GM12878 (cell line): ENCODE measurements at regions not wholly inside any gene's neighbourhood (a gene's known extent, or its start where the extent isn't known, plus 50 kb on each side); places are given as distances from the start of the nearest gene placed in this dataset.

Experiments
- ATAC-seq: fragments of 200-7000 bp; cut with Tn5 transposase; 3 replicates; pipeline ENCODE4 v1.9.1; 2020; ENCODE audit warnings: mild to moderate bottlenecking, moderate library complexity
- BruUV-seq: library from RNA; stranded (reverse); fragments of 400-500 nt; replicated peaks from 2 replicates; lab custom pipeline; 2021; lab: Mats Ljungman, UMichigan
- CTCF ChIA-PET: fragments of 300-600 bp; sonication (Branson Sonifier 250); formaldehyde crosslinking; extraction: SDS; loops from one replicate; lab custom pipeline; 2021; ENCODE audit warnings: inconsistent platforms; lab: Yijun Ruan, JAX
- POLR2A ChIA-PET: fragments of 350-600 bp; formaldehyde crosslinking; extraction: SDS; loops from one replicate; lab custom pipeline; 2021; ENCODE audit warnings: inconsistent platforms; lab: Charles Lee
- RAD21 ChIA-PET: fragments of 300-600 bp; sonication (Branson Sonifier 250); formaldehyde crosslinking; loops from one replicate; lab custom pipeline; 2023; ENCODE audit warnings: antibody characterized with exemption; ENCODE audit not compliant: unreplicated experiment; lab: Charles Lee
- SMC1A ChIA-PET: fragments of 300-600 bp; sonication (Branson Sonifier 250); formaldehyde crosslinking; loops from one replicate; lab custom pipeline; 2023; ENCODE audit not compliant: unreplicated experiment, uncharacterized antibody; lab: Charles Lee
- DNase-seq: peaks from one replicate; pipeline ENCODE4 v3.0.0-alpha.2; 2011; ENCODE audit warnings: low read depth, low spot score
- FAIRE-seq: peaks from 3 replicates; lab custom pipeline; 2011; peaks lifted over from hg19 to GRCh38; lab: Jason Lieb, UNC
- H2AFZ ChIP-seq: 2 replicates; pipeline ENCODE4 v1.6.0; 2011; ENCODE audit warnings: low read depth, low read length, control low read depth; ENCODE audit not compliant: control insufficient read depth
- H3K27ac ChIP-seq: 2 replicates; pipeline ENCODE4 v1.5.1; 2011; ENCODE audit warnings: control low read depth; ENCODE audit not compliant: control insufficient read depth, insufficient read depth
- H3K27me3 ChIP-seq, 2 experiments: replicated peaks in 1 of 2; 2 replicates each; pipeline versions ENCODE4 v1.6.0 to v1.6.1; 2011; ENCODE audit warnings: low read length in 1 of 2; ENCODE audit not compliant: control insufficient read depth in 2 of 2, insufficient read depth in 2 of 2
- H3K36me3 ChIP-seq, 2 experiments: 2 replicates each; pipeline ENCODE4 v1.5.1; 2011; ENCODE audit warnings: low read length in 1 of 2; ENCODE audit not compliant: control insufficient read depth in 2 of 2, insufficient read depth in 2 of 2
- H3K4me1 ChIP-seq: 2 replicates; pipeline ENCODE4 v1.6.1; 2011; ENCODE audit warnings: mild to moderate bottlenecking, low read length, moderate library complexity, mixed read lengths; ENCODE audit not compliant: control insufficient read depth, insufficient read depth
- H3K4me2 ChIP-seq: 2 replicates; pipeline ENCODE4 v1.6.0; 2011; ENCODE audit warnings: control low read depth; ENCODE audit not compliant: control insufficient read depth, insufficient read depth
- H3K4me3 ChIP-seq: fragments of 200-600 bp; sonication (generic); 2 replicates; pipeline ENCODE4 v1.5.1; 2016
- H3K79me2 ChIP-seq: 2 replicates; pipeline ENCODE4 v1.6.0; 2011; ENCODE audit warnings: low read length; ENCODE audit not compliant: control insufficient read depth, insufficient read depth
- H3K9ac ChIP-seq: 2 replicates; pipeline ENCODE4 v1.8.0; 2011; ENCODE audit warnings: low read length, control low read depth, mixed read lengths; ENCODE audit not compliant: control insufficient read depth, insufficient read depth
- H3K9me3 ChIP-seq: replicated peaks from 3 replicates; pipeline ENCODE4 v1.5.1; 2011; ENCODE audit warnings: mild to moderate bottlenecking, low read length; ENCODE audit not compliant: control insufficient read depth, insufficient read depth
- H4K20me1 ChIP-seq: 2 replicates; pipeline ENCODE4 v1.6.0; 2011; ENCODE audit not compliant: control insufficient read depth, insufficient read depth
- BACH1 ChIP-seq: fragments of 450-650 bp; IDR thresholded peaks from 2 replicates; pipeline ENCODE4 v1.6.1; 2017; ENCODE audit warnings: mild to moderate bottlenecking, borderline replicate concordance
- BCL3 ChIP-seq: IDR thresholded peaks from 2 replicates; pipeline ENCODE4 v1.6.1; 2011; ENCODE audit warnings: borderline replicate concordance, low read depth, mild to moderate bottlenecking, moderate library complexity, low read length; ENCODE audit not compliant: insufficient read depth, poor library complexity, severe bottlenecking
- CBX3 ChIP-seq: fragments of 200-600 bp; sonication (generic); IDR thresholded peaks from 2 replicates; pipeline ENCODE4 v1.6.1; 2016; ENCODE audit warnings: low read depth, borderline replicate concordance
- GATAD2B ChIP-seq: fragments of 450-650 bp; conservative IDR thresholded peaks from 2 replicates; pipeline ENCODE4 v1.6.1; 2017; ENCODE audit warnings: low read depth, mild to moderate bottlenecking, moderate library complexity
- IRF4 ChIP-seq: IDR thresholded peaks from 2 replicates; pipeline ENCODE4 v1.6.1; 2011; ENCODE audit warnings: low read depth, low read length
- KAT2A ChIP-seq: conservative IDR thresholded peaks from 2 replicates; pipeline ENCODE4 v1.6.1; 2011; ENCODE audit warnings: low read depth, low read length; ENCODE audit not compliant: control insufficient read depth
- MAX ChIP-seq: IDR thresholded peaks from 2 replicates; pipeline ENCODE4 v1.6.1; 2012; ENCODE audit warnings: low read depth, low read length, improper control_type of control experiment
- NFYA ChIP-seq: IDR thresholded peaks from 2 replicates; pipeline ENCODE4 v1.6.1; 2011; ENCODE audit warnings: low read depth, mild to moderate bottlenecking, low read length, improper control_type of control experiment, borderline replicate concordance
- POU2F2 ChIP-seq: IDR thresholded peaks from 3 replicates; pipeline ENCODE4 v1.6.1; 2011; ENCODE audit warnings: low read depth, mild to moderate bottlenecking, low read length, borderline replicate concordance
- PRDM15 ChIP-seq: fragments of 450-650 bp; formaldehyde crosslinking; IDR thresholded peaks from 2 replicates; pipeline ENCODE4 v1.4.0; 2020; ENCODE audit warnings: mild to moderate bottlenecking, moderate library complexity
- RAD21 ChIP-seq: IDR thresholded peaks from 2 replicates; pipeline ENCODE4 v1.6.1; 2011; ENCODE audit warnings: mild to moderate bottlenecking, low read depth, low read length, moderate library complexity; ENCODE audit not compliant: insufficient read depth
- RFX5 ChIP-seq: IDR thresholded peaks from 2 replicates; pipeline ENCODE4 v1.6.1; 2011; ENCODE audit warnings: low read depth, low read length, improper control_type of control experiment
- SMAD1 ChIP-seq: fragments of 450-650 bp; IDR thresholded peaks from 2 replicates; pipeline ENCODE4 v1.6.1; 2018; ENCODE audit warnings: mild to moderate bottlenecking, low read depth; ENCODE audit not compliant: partially characterized antibody
- SMC3 ChIP-seq: IDR thresholded peaks from 2 replicates; pipeline ENCODE4 v1.6.1; 2011; ENCODE audit warnings: low read length, improper control_type of control experiment, borderline replicate concordance
- SUPT20H ChIP-seq: IDR thresholded peaks from 2 replicates; pipeline ENCODE4 v1.6.1; 2011; ENCODE audit warnings: low read depth, mild to moderate bottlenecking, low read length, moderate library complexity, borderline replicate concordance; ENCODE audit not compliant: control insufficient read depth
- ZNF384 ChIP-seq: IDR thresholded peaks from 2 replicates; pipeline ENCODE4 v1.6.1; 2012; ENCODE audit warnings: low read depth, mild to moderate bottlenecking, low read length, improper control_type of control experiment, borderline replicate concordance
- WGBS: methylation state at CpG from one replicate; pipeline ENCODE4 v1.1.6; 2016; ENCODE audit warnings: low lambda C conversion rate; ENCODE audit not compliant: insufficient replicate concordance, insufficient coverage; ENCODE audit errors: missing lambda C conversion rate; 5-methylcytosine and 5-hydroxymethylcytosine counted together
- in situ Hi-C: fragments of 300-500 bp; cut with MboI; formaldehyde crosslinking; loops from 9 replicates; pipeline ENCODE4 v1.14.3; 2018; ENCODE audit warnings: mixed read lengths
- intact Hi-C: fragments of 100-400 bp; cut with micrococcal nuclease; formaldehyde crosslinking; loops from one replicate; pipeline ENCODE4 v1.14.2; 2022; ENCODE audit not compliant: unreplicated experiment
- TF ChIP-seq, protein P1 (sequence below): fragments of 450-650 bp; formaldehyde crosslinking; IDR thresholded peaks from 2 replicates; pipeline ENCODE4 v1.4.0; 2022; ENCODE audit warnings: mild to moderate bottlenecking, moderate library complexity

DNA sequence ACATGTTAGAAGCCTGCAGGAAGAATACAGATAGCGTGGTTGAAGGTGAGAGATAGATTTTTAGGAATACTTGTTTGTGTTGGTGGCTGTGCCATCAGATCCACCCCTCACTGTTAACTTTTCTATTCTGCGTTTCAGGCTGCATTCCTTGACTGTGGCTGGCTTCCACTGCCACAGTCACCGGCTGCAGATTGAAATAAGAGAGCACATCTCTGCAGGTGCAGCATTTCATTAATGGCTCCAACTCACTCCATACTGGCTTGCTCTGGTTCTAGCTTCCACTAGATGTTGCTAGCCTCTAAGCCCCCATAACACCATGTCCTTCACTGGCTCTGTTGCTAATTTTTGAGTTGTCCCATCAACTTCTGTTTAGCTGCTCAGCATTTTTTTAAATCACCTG, 286.5 kb downstream of the CPS1 start:
- Histone ChIP-seq H3K4me2 (no peak overlapping the region), H3K79me2 (no peaks in the 10 kb centered on the region), H3K4me3 (no peak overlapping the region), H3K27ac (no peak overlapping the region), H3K4me1 (no peaks in the 10 kb centered on the region), H3K9ac (no peak overlapping the region), H4K20me1 (no peaks in the 10 kb centered on the region), H3K36me3 (no peaks in the 10 kb centered on the region), H2AFZ (no peak overlapping the region), H3K9me3 (no peaks in the 10 kb centered on the region), H3K27me3 (no peaks in the 10 kb centered on the region)
- WGBS: 27% methylated on average over 3 of the region's 3 CpGs
- RAD21 ChIA-PET: no interaction called here
- FAIRE-seq (no peak), DNase-seq (no peak), ATAC-seq (no peak)
- CTCF ChIA-PET: no interaction called here
- no TSS peak for BruUV-seq
- in situ Hi-C loops: no loop called here
- POLR2A ChIA-PET: no interaction called here
- intact Hi-C loops: no loop called here
- SMC1A ChIA-PET: no interaction called here
- TF ChIP-seq BACH1 (no peak), RAD21 (no peak), MAX (no peak), KAT2A (no peak), SUPT20H (no peak), PRDM15 (CRISPR knock-in tag) (no peak), IRF4 (no peak), CBX3 (no peak), RFX5 (no peak), SMC3 (no peak), NFYA (no peak), ZNF384 (no peak), BCL3 (no peak), SMAD1 (no peak), POU2F2 (no peak), GATAD2B (no peak)
- TF ChIP-seq, protein P1, sequence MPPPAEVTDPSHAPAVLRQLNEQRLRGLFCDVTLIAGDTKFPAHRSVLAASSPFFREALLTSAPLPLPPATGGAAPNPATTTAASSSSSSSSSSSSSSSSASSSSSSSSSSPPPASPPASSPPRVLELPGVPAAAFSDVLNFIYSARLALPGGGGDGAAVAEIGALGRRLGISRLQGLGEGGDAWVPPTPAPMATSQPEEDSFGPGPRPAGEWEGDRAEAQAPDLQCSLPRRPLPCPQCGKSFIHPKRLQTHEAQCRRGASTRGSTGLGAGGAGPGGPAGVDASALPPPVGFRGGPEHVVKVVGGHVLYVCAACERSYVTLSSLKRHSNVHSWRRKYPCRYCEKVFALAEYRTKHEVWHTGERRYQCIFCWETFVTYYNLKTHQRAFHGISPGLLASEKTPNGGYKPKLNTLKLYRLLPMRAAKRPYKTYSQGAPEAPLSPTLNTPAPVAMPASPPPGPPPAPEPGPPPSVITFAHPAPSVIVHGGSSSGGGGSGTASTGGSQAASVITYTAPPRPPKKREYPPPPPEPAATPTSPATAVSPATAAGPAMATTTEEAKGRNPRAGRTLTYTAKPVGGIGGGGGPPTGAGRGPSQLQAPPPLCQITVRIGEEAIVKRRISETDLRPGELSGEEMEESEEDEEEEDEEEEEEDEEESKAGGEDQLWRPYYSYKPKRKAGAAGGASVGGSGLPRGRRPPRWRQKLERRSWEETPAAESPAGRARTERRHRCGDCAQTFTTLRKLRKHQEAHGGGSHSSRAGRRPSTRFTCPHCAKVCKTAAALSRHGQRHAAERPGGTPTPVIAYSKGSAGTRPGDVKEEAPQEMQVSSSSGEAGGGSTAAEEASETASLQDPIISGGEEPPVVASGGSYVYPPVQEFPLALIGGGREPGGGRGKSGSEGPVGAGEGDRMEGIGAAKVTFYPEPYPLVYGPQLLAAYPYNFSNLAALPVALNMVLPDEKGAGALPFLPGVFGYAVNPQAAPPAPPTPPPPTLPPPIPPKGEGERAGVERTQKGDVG: no peak
